ENCODE measurements at regions not wholly inside any gene's neighbourhood (a gene's known extent, or its start where the extent isn't known, plus 50 kb on each side); places are given as distances from the start of the nearest gene placed in this dataset.

- TF ChIP-seq POLR2AphosphoS5 (IDR thresholded peaks at IDR 0.05; ENCODE audit: borderline replicate concordance, low read depth, low read length) = no peak
- TF ChIP-seq EZH2 (IDR thresholded peaks at IDR 0.05) = no peak
These were observed 99.4 kb downstream of the ADSS2 start for GRCh38 chr1:244352156-244352830.

All from SK-N-MC (cell line).